Liver (tissue), 8 donors: ENCODE measurements at regions not wholly inside any gene's neighbourhood (a gene's known extent, or its start where the extent isn't known, plus 50 kb on each side); places are given as distances from the start of the nearest gene placed in this dataset.

Source experiments
- DNase-seq: peaks from one replicate; pipeline ENCODE4 v3.0.0-alpha.2; 2017; ENCODE audit warnings: low spot score
- H3K27ac ChIP-seq, 2 donors: one replicate each; pipeline ENCODE4 v1.7.0; 2013; ENCODE audit warnings: inconsistent platforms in 2 of 2, low read length in 2 of 2, control low read depth in 1 of 2, low read depth in 1 of 2, mild to moderate bottlenecking in 1 of 2
- H3K27me3 ChIP-seq, 4 donors: one replicate each; pipeline versions ENCODE4 v1.6.1 to v1.7.0; 2013; ENCODE audit warnings: low read length in 3 of 4, inconsistent platforms in 1 of 4, mild to moderate bottlenecking in 1 of 4, moderate library complexity in 1 of 4; ENCODE audit not compliant: control insufficient read depth in 4 of 4, insufficient read depth in 4 of 4
- H3K36me3 ChIP-seq, 4 donors: one replicate each; pipeline versions ENCODE4 v1.6.1 to v1.7.0; 2013; ENCODE audit warnings: low read length in 3 of 4, mild to moderate bottlenecking in 3 of 4, low read depth in 1 of 4, moderate library complexity in 1 of 4; ENCODE audit not compliant: control insufficient read depth in 4 of 4, insufficient read depth in 3 of 4
- H3K4me1 ChIP-seq, 4 donors: one replicate each; pipeline versions ENCODE4 v1.6.1 to v1.7.0; 2013; ENCODE audit warnings: low read length in 3 of 4, mild to moderate bottlenecking in 3 of 4, moderate library complexity in 1 of 4; ENCODE audit not compliant: control insufficient read depth in 4 of 4, insufficient read depth in 4 of 4
- H3K4me3 ChIP-seq, 3 donors: one replicate each; pipeline versions ENCODE4 v1.6.1 to v1.7.0; 2013; ENCODE audit warnings: low read length in 3 of 3, control low read depth in 1 of 3, low read depth in 1 of 3, mild to moderate bottlenecking in 1 of 3
- H3K9ac ChIP-seq, 2 donors: one replicate each; pipeline ENCODE4 v1.7.0; 2013; ENCODE audit warnings: low read length in 2 of 2, mild to moderate bottlenecking in 2 of 2, moderate library complexity in 2 of 2, control low read depth in 1 of 2, low read depth in 1 of 2
- H3K9me3 ChIP-seq, 4 donors: one replicate each; pipeline versions ENCODE4 v1.6.1 to v1.7.0; 2013; ENCODE audit warnings: low read length in 3 of 4; ENCODE audit not compliant: control insufficient read depth in 4 of 4
- FOXA1 ChIP-seq: IDR thresholded peaks from 2 replicates; pipeline ENCODE4 v1.6.1; 2016; ENCODE audit warnings: antibody characterized with exemption
- FOXA2 ChIP-seq: IDR thresholded peaks from 2 replicates; pipeline ENCODE4 v1.6.1; 2016; ENCODE audit warnings: antibody characterized with exemption
- HNF4A ChIP-seq, 2 donors: conservative IDR thresholded peaks; 2 replicates each; pipeline ENCODE4 v1.6.1; 2016; ENCODE audit warnings: antibody characterized with exemption in 2 of 2, mild to moderate bottlenecking in 2 of 2
- JUND ChIP-seq, 2 donors: IDR thresholded peaks; 2 replicates each; pipeline ENCODE4 v1.6.1; 2016; ENCODE audit warnings: antibody characterized with exemption in 2 of 2
- NR2F2 ChIP-seq: IDR thresholded peaks from 2 replicates; pipeline ENCODE4 v1.6.1; 2016; ENCODE audit warnings: antibody characterized with exemption
- RAD21 ChIP-seq, 2 donors: IDR thresholded peaks; 2 replicates each; pipeline ENCODE4 v1.6.1; 2016; ENCODE audit warnings: antibody characterized with exemption in 2 of 2, mild to moderate bottlenecking in 2 of 2
- RXRA ChIP-seq, 2 donors: IDR thresholded peaks; 2 replicates each; pipeline ENCODE4 v1.6.1; 2017 to 2018; ENCODE audit warnings: antibody characterized with exemption in 2 of 2, mild to moderate bottlenecking in 1 of 2
- SP1 ChIP-seq: IDR thresholded peaks from 2 replicates; pipeline ENCODE4 v1.6.1; 2018; ENCODE audit warnings: antibody characterized with exemption, mild to moderate bottlenecking
- YY1 ChIP-seq: IDR thresholded peaks from 2 replicates; pipeline ENCODE4 v1.6.1; 2016; ENCODE audit warnings: antibody characterized with exemption, mild to moderate bottlenecking
- WGBS: extraction: QIAGEN DNeasy Blood & Tissue Kit; methylation state at CpG from one replicate; pipeline ENCODE4 v1.1.7; 2013; 5-methylcytosine and 5-hydroxymethylcytosine counted together
- TF ChIP-seq, protein P1 (sequence below): fragments of 150-350 bp; IDR thresholded peaks from 2 replicates; pipeline ENCODE4 v1.5.1; 2017; ENCODE audit warnings: improper control_type of control experiment, low read depth, low read length; ENCODE audit not compliant: missing input control
- TF ChIP-seq, protein P2 (sequence below): IDR thresholded peaks from 2 replicates; pipeline ENCODE4 v1.6.1; 2016; ENCODE audit warnings: antibody characterized with exemption
- donor health status: healthy.
- donor health status: healthy.
- donor health status: healthy.
- donor health status: healthy.
- donor health status: healthy.

GRCh38 chr6:3961581-3962215 lies 112.5 kb downstream of the FAM50B start:
- H3K9ac ChIP-seq = no peak overlapping the region
- H3K4me3 ChIP-seq = no peak overlapping the region
- no peaks in the 10 kb centered on the region for H3K27me3 ChIP-seq
- peaks cover 0 to 2% (median 0%) of the 10 kb centered on the region in 4 donors for H3K4me1 ChIP-seq
- DNase-seq = no peak
- H3K9me3 ChIP-seq = no peaks in the 10 kb centered on the region
- H3K27ac ChIP-seq = no peak overlapping the region
- no peaks in the 10 kb centered on the region for H3K36me3 ChIP-seq
- no peak for TF ChIP-seq FOXA2
- TF ChIP-seq NR2F2 = no peak
- WGBS = 94% methylated on average over 7 of the region's 7 CpGs

DNA sequence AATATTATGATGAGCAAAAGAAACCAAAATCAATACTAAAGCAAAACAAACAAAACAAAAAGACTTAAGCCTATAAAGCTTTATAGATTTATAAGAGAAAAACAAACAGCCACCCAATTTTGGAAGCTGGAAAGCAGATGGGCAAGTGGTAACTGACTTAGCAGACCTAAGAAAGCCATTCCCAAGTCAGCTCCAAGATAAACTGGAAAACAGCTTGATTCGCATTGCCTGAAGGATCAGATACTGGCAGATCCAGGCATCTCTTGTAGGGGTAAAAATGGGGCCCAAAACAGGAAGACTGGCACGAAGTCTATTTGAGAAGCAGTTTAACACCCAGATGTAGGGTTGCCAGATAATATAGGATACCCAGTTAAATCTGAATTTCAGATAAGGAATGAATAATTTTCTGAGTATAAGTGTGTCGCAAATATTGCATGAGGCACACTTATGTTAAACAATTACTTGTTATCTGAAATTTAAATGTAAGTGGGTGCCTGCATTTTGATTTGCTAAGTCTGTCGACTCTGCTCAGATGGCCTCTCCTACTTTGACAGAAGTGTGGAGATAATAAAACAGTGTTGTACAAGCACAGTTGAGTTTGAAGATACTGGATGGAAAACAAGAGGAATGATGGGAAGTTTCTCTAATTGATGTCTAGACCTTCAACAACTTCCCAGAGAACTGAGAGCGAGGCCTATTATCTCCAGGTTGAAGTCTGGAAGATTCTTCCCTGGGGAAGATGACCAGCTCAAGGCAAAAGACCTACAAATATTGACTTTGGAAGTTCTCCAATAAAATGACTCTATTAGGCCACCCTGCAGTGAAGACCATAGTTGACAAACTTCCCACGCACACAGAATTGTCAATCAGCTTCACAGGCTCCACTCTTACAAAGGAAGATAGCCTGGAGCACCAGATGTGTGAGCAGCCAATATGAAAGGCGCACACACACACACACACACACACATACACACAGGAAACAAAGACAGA lies 113.4 kb downstream of the FAM50B start:
- no peak overlapping the region for H3K4me3 ChIP-seq
- H3K36me3 ChIP-seq = no peaks in the 10 kb centered on the region
- H3K9ac ChIP-seq = no peak overlapping the region
- H3K9me3 ChIP-seq = no peaks in the 10 kb centered on the region
- peaks cover 0 to 2% (median 0%) of the 10 kb centered on the region in 4 donors for H3K4me1 ChIP-seq
- TF ChIP-seq HNF4A (conservative IDR thresholded peaks at IDR 0.05) (peak in 1 of 2 donors; percentile 33), JUND (IDR thresholded peaks at IDR 0.05) (no peak), RXRA (IDR thresholded peaks at IDR 0.05) (peak in 1 of 2 donors; percentile 23)
- TF ChIP-seq, protein P1, sequence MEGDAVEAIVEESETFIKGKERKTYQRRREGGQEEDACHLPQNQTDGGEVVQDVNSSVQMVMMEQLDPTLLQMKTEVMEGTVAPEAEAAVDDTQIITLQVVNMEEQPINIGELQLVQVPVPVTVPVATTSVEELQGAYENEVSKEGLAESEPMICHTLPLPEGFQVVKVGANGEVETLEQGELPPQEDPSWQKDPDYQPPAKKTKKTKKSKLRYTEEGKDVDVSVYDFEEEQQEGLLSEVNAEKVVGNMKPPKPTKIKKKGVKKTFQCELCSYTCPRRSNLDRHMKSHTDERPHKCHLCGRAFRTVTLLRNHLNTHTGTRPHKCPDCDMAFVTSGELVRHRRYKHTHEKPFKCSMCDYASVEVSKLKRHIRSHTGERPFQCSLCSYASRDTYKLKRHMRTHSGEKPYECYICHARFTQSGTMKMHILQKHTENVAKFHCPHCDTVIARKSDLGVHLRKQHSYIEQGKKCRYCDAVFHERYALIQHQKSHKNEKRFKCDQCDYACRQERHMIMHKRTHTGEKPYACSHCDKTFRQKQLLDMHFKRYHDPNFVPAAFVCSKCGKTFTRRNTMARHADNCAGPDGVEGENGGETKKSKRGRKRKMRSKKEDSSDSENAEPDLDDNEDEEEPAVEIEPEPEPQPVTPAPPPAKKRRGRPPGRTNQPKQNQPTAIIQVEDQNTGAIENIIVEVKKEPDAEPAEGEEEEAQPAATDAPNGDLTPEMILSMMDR = no peak
- no peak for DNase-seq
- 77% methylated on average over 7 of the region's 7 CpGs for WGBS
- H3K27me3 ChIP-seq = no peaks in the 10 kb centered on the region
- H3K27ac ChIP-seq = no peak overlapping the region

DNA sequence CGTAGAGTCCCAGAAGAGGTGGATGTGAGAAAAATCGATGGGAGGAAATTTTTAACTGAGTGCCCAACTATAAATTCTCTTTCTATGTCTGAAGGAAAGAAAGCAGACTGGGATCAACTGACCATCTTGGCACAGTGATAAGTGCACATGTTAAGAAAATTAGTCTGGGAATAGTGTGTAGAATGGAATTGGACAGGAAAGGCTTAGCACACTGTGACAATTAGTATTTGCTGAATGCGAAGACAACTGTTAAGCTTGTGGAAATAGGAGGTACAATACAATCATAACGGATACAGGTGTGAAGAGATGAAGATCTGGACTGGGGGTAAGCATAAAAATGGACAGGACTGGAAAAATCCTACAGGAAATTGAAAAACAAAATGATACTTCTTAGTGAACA lies 114.3 kb downstream of the FAM50B start:
- 79% methylated on average over 4 of the region's 4 CpGs for WGBS
- Histone ChIP-seq H3K27me3 (no peaks in the 10 kb centered on the region), H3K4me3 (no peak overlapping the region), H3K27ac (no peak overlapping the region), H3K4me1 (peaks cover 0 to 2% (median 0%) of the 10 kb centered on the region in 4 donors), H3K36me3 (no peaks in the 10 kb centered on the region), H3K9ac (no peak overlapping the region), H3K9me3 (no peaks in the 10 kb centered on the region)
- TF ChIP-seq JUND (IDR thresholded peaks at IDR 0.05) (no peak), FOXA1 (no peak), SP1 (no peak), FOXA2 (no peak), YY1 (no peak), RAD21 (IDR thresholded peaks at IDR 0.05) (no peak)
- TF ChIP-seq, protein P2, sequence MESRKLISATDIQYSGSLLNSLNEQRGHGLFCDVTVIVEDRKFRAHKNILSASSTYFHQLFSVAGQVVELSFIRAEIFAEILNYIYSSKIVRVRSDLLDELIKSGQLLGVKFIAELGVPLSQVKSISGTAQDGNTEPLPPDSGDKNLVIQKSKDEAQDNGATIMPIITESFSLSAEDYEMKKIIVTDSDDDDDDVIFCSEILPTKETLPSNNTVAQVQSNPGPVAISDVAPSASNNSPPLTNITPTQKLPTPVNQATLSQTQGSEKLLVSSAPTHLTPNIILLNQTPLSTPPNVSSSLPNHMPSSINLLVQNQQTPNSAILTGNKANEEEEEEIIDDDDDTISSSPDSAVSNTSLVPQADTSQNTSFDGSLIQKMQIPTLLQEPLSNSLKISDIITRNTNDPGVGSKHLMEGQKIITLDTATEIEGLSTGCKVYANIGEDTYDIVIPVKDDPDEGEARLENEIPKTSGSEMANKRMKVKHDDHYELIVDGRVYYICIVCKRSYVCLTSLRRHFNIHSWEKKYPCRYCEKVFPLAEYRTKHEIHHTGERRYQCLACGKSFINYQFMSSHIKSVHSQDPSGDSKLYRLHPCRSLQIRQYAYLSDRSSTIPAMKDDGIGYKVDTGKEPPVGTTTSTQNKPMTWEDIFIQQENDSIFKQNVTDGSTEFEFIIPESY = no peak
- DNase-seq = no peak
